VCaP (cell line): ENCODE measurements at regions not wholly inside any gene's neighbourhood (a gene's known extent, or its start where the extent isn't known, plus 50 kb on each side); places are given as distances from the start of the nearest gene placed in this dataset.

Experiments
- H3K27ac ChIP-seq: fragments of 450-650 bp; 2 replicates; pipeline ENCODE4 v1.5.1; 2017
- CTCF ChIP-seq: fragments of 450-650 bp; conservative IDR thresholded peaks from 2 replicates; pipeline ENCODE4 v1.5.1; 2017; ENCODE audit warnings: mild to moderate bottlenecking, moderate library complexity

GRCh38 chr12:46526233-46526632, 153.7 kb upstream of the SLC38A2 start:
- no peak overlapping the region for H3K27ac ChIP-seq
- no peak for TF ChIP-seq CTCF

- no peak overlapping the region for H3K27ac ChIP-seq
- TF ChIP-seq CTCF, result no peak
These were observed 152.2 kb upstream of the SLC38A2 start for GRCh38 chr12:46524778-46525177.

- TF ChIP-seq CTCF, result no peak
- H3K27ac ChIP-seq, result no peak overlapping the region
These were observed 151.5 kb upstream of the SLC38A2 start for GRCh38 chr12:46523863-46524770.

DNA sequence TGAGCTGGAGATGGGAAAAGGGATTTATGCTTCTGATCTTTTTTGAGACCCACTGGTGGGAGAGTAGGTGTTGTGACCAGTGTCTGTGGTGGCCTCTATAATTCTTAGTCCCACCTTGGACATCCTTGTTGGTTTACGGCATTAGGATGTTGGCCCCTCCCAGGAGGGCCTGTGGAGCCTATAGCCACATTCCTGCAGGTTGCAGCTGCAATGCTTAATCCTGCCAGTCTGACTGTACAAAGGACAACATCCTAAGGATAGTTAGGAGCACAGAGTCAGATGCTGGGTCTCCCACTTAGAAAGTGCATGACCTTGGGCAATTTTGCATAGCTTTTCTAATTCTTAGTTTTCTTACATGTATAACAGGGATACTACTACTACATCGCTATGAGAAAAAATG, 150.9 kb upstream of the SLC38A2 start:
- no peak for TF ChIP-seq CTCF
- no peak overlapping the region for H3K27ac ChIP-seq

DNA sequence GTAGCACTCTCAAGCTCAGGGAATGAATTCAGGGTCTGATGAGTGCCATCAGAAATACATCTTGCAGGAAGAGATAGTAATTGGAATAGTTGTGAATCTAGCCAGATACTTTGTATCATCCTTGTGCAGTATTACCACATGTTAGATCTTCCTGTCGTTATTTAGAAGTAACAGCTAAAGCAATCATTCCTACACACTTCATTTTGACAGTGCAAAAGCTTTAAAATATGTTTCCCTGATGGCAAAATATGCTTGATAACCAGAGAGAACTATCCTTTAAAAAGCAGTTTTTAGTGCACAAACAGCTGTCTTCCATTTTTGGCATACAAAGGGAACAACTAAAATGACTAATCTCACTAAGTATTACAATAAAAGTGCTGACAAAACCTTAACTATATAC, 149.5 kb upstream of the SLC38A2 start:
- TF ChIP-seq CTCF, result no peak
- no peak overlapping the region for H3K27ac ChIP-seq

GRCh38 chr12:46521145-46521544, 148.6 kb upstream of the SLC38A2 start:
- H3K27ac ChIP-seq, result no peak overlapping the region
- no peak for TF ChIP-seq CTCF

DNA sequence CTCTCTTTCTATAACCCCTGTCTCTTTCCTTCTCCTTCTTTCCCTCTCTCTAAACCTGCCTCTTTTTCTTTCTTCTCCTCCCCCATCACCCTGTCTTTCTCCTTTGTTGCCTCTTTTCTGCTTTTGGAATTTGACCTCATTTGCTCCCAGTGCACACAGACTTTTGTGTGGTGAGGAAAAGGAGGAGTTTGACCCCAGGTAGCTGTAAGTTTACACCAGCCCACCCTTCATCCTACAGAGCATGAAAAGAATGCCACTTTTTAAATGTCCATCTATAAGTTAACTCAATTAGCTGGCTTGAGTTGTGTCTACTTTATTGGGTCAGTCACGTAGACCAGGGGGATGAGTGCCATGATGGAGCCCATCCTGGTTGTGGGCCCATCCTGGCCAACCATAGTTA, 146.8 kb upstream of the SLC38A2 start:
- H3K27ac ChIP-seq, result no peak overlapping the region
- TF ChIP-seq CTCF, result no peak
